ENCODE measurements at regions not wholly inside any gene's neighbourhood (a gene's known extent, or its start where the extent isn't known, plus 50 kb on each side); places are given as distances from the start of the nearest gene placed in this dataset.

- BruUV-seq (replicated peaks), result no TSS peak
- Histone ChIP-seq H3K9me3 (replicated peaks; ENCODE audit: control insufficient read depth, insufficient read depth, low read length) (no peaks in the 10 kb centered on the region), H3K27ac (ENCODE audit: insufficient read depth, low read depth, low read length) (no peak overlapping the region), H3K36me3 (ENCODE audit: control insufficient read depth in 2 of 2, extremely low read depth in 1 of 2, insufficient read depth in 2 of 2, low read length in 2 of 2) (no peaks in the 10 kb centered on the region), H4K20me1 (replicated peaks; ENCODE audit: control insufficient read depth, extremely low read depth, insufficient read depth, low read length) (no peaks in the 10 kb centered on the region), H3K27me3 (ENCODE audit: control insufficient read depth in 2 of 2, insufficient read depth in 2 of 2, low read length in 2 of 2) (no peaks in the 10 kb centered on the region), H3K9ac (replicated peaks; ENCODE audit: extremely low read depth, insufficient read depth, low read length) (no peak overlapping the region), H3K4me2 (ENCODE audit: insufficient read depth, low read length) (no peak overlapping the region), H2AFZ (ENCODE audit: low read depth, low read length) (no peak overlapping the region), H3K9me1 (replicated peaks; ENCODE audit: control insufficient read depth, extremely low read depth, insufficient read depth, low read length) (no peaks in the 10 kb centered on the region), H3K79me2 (ENCODE audit: control insufficient read depth, insufficient read depth, low read length) (no peaks in the 10 kb centered on the region), H3K4me3 (replicated peaks in 1 of 3; ENCODE audit: insufficient read depth in 1 of 3, low read depth in 1 of 3, low read length in 3 of 3) (no peak overlapping the region), H3K4me1 (ENCODE audit: control insufficient read depth, extremely low read depth, insufficient read depth, low read length) (no peaks in the 10 kb centered on the region)
- ChIA-PET CTCF (no interaction called here), POLR2A (no interaction called here)
- intact Hi-C loops (cut with micrococcal nuclease), result no loop called here
- no peak for DNase-seq (ENCODE audit: low read depth, low spot score)
- no peak for TF ChIP-seq POLR2AphosphoS5 (IDR thresholded peaks at IDR 0.05; ENCODE audit: insufficient read depth, low read depth, low read length)
- TF ChIP-seq EZH2 (IDR thresholded peaks at IDR 0.05; ENCODE audit: borderline replicate concordance, low read depth, low read length, severe bottlenecking), result no peak
- TF ChIP-seq GATA2 (IDR thresholded peaks at IDR 0.05; ENCODE audit: insufficient read depth, insufficient read length, low read depth, low read length), result no peak
- no peak for TF ChIP-seq CTCF (IDR thresholded peaks at IDR 0.05; ENCODE audit: extremely low read depth in 1 of 2, insufficient read depth in 1 of 2, low read depth in 1 of 2, low read length in 2 of 2)
- no peak for FAIRE-seq
- dilution Hi-C loops (cut with MboI; ENCODE audit: extremely low pct_ligation_motif_present, low sequenced_read_pairs), result no loop called here
Observed at GRCh38 chr9:80292231-80292630, 720.5 kb downstream of the TLE4 start.

GRCh38 chr9:80285326-80285725 is 713.6 kb downstream of the TLE4 start:
- Histone ChIP-seq H3K79me2 (ENCODE audit: control insufficient read depth, insufficient read depth, low read length) (no peaks in the 10 kb centered on the region), H3K4me3 (replicated peaks in 1 of 3; ENCODE audit: insufficient read depth in 1 of 3, low read depth in 1 of 3, low read length in 3 of 3) (no peak overlapping the region), H3K36me3 (ENCODE audit: control insufficient read depth in 2 of 2, extremely low read depth in 1 of 2, insufficient read depth in 2 of 2, low read length in 2 of 2) (no peaks in the 10 kb centered on the region), H3K9me3 (replicated peaks; ENCODE audit: control insufficient read depth, insufficient read depth, low read length) (no peaks in the 10 kb centered on the region), H3K4me2 (ENCODE audit: insufficient read depth, low read length) (no peak overlapping the region), H4K20me1 (replicated peaks; ENCODE audit: control insufficient read depth, extremely low read depth, insufficient read depth, low read length) (no peaks in the 10 kb centered on the region), H2AFZ (ENCODE audit: low read depth, low read length) (no peak overlapping the region), H3K27ac (ENCODE audit: insufficient read depth, low read depth, low read length) (no peak overlapping the region), H3K9ac (replicated peaks; ENCODE audit: extremely low read depth, insufficient read depth, low read length) (no peak overlapping the region), H3K9me1 (replicated peaks; ENCODE audit: control insufficient read depth, extremely low read depth, insufficient read depth, low read length) (no peaks in the 10 kb centered on the region), H3K4me1 (ENCODE audit: control insufficient read depth, extremely low read depth, insufficient read depth, low read length) (no peaks in the 10 kb centered on the region), H3K27me3 (ENCODE audit: control insufficient read depth in 2 of 2, insufficient read depth in 2 of 2, low read length in 2 of 2) (no peaks in the 10 kb centered on the region)
- dilution Hi-C loops (cut with MboI; ENCODE audit: extremely low pct_ligation_motif_present, low sequenced_read_pairs), result no loop called here
- intact Hi-C loops (cut with micrococcal nuclease), result no loop called here
- FAIRE-seq (no peak), DNase-seq (ENCODE audit: low read depth, low spot score) (no peak)
- ChIA-PET CTCF (no interaction called here), POLR2A (no interaction called here)
- TF ChIP-seq GATA2 (IDR thresholded peaks at IDR 0.05; ENCODE audit: insufficient read depth, insufficient read length, low read depth, low read length), result no peak
- TF ChIP-seq POLR2A (IDR thresholded peaks at IDR 0.05; ENCODE audit: low read depth, low read length), result no peak
- TF ChIP-seq MAX (IDR thresholded peaks at IDR 0.05; ENCODE audit: insufficient read depth, insufficient read length), result no peak
- no peak for TF ChIP-seq EZH2 (IDR thresholded peaks at IDR 0.05; ENCODE audit: borderline replicate concordance, low read depth, low read length, severe bottlenecking)
- no peak for TF ChIP-seq POLR2AphosphoS5 (IDR thresholded peaks at IDR 0.05; ENCODE audit: insufficient read depth, low read depth, low read length)
- TF ChIP-seq JUN (IDR thresholded peaks at IDR 0.05; ENCODE audit: borderline replicate concordance, insufficient read depth, insufficient read length, low read depth), result no peak
- TF ChIP-seq CTCF (IDR thresholded peaks at IDR 0.05; ENCODE audit: extremely low read depth in 1 of 2, insufficient read depth in 1 of 2, low read depth in 1 of 2, low read length in 2 of 2), result no peak
- TF ChIP-seq FOS (IDR thresholded peaks at IDR 0.05; ENCODE audit: borderline replicate concordance, insufficient read depth, low read length), result no peak
- TF ChIP-seq MYC (IDR thresholded peaks at IDR 0.05; ENCODE audit: low read depth, low read length), result no peak
- BruUV-seq (replicated peaks), result no TSS peak
